OCI-LY1 (cell line): ENCODE measurements at regions not wholly inside any gene's neighbourhood (a gene's known extent, or its start where the extent isn't known, plus 50 kb on each side); places are given as distances from the start of the nearest gene placed in this dataset.

Experiments used
- H2AFZ ChIP-seq: fragments of 200-600 bp; sonication (generic), shearing (Covaris generic); 2 replicates; pipeline ENCODE4 v1.6.0; 2014; ENCODE audit warnings: antibody characterized with exemption, mild to moderate bottlenecking, low read length
- H3F3A ChIP-seq: fragments of 200-600 bp; sonication (generic), shearing (Covaris generic); 2 replicates; pipeline ENCODE4 v1.6.0; 2014; ENCODE audit warnings: mild to moderate bottlenecking, antibody characterized with exemption, low read length, moderate library complexity; ENCODE audit not compliant: insufficient read depth
- H3K27ac ChIP-seq: fragments of 200-600 bp; sonication (generic); 2 replicates; pipeline ENCODE4 v1.5.1; 2014; ENCODE audit warnings: low read length, mixed run types, mild to moderate bottlenecking, low read depth; ENCODE audit not compliant: poor library complexity, severe bottlenecking
- H3K27me3 ChIP-seq: fragments of 200-600 bp; sonication (generic); 2 replicates; pipeline ENCODE4 v1.6.0; 2014; ENCODE audit warnings: antibody characterized with exemption, mild to moderate bottlenecking, low read length, moderate library complexity; ENCODE audit not compliant: insufficient read depth
- H3K36me3 ChIP-seq: fragments of 200-600 bp; sonication (generic); 2 replicates; pipeline ENCODE4 v1.6.1; 2014; ENCODE audit warnings: mild to moderate bottlenecking, antibody characterized with exemption, low read length, moderate library complexity, mixed read lengths; ENCODE audit not compliant: insufficient read depth
- H3K4me1 ChIP-seq: fragments of 200-600 bp; sonication (generic); 2 replicates; pipeline ENCODE4 v1.5.1; 2014; ENCODE audit warnings: mild to moderate bottlenecking, low read length, moderate library complexity; ENCODE audit not compliant: insufficient read depth, severe bottlenecking
- H3K4me2 ChIP-seq: fragments of 200-600 bp; sonication (generic), shearing (Covaris generic); 2 replicates; pipeline ENCODE4 v1.6.1; 2014; ENCODE audit warnings: low read length
- H3K4me3 ChIP-seq: fragments of 200-600 bp; sonication (generic); 2 replicates; pipeline ENCODE4 v1.5.1; 2014; ENCODE audit warnings: low read length, low read depth, mild to moderate bottlenecking, mixed read lengths; ENCODE audit not compliant: poor library complexity, severe bottlenecking
- H3K79me2 ChIP-seq: fragments of 200-600 bp; shearing (Covaris generic); 2 replicates; pipeline ENCODE4 v1.6.1; 2016; ENCODE audit warnings: mixed run types, low read length, mixed read lengths; ENCODE audit not compliant: insufficient read depth
- H3K9ac ChIP-seq: fragments of 200-600 bp; sonication (generic), shearing (Covaris generic); 2 replicates; pipeline ENCODE4 v1.6.1; 2014; ENCODE audit warnings: mild to moderate bottlenecking, low read length, mixed read lengths
- H3K9me2 ChIP-seq: fragments of 200-600 bp; sonication (generic), shearing (Covaris generic); 2 replicates; pipeline ENCODE4 v1.6.1; 2014; ENCODE audit warnings: low read depth, mild to moderate bottlenecking, low read length, mixed read lengths
- H3K9me3 ChIP-seq: fragments of 200-600 bp; shearing (Covaris generic); 2 replicates; pipeline ENCODE4 v1.6.1; 2014; ENCODE audit warnings: low read length, mixed read lengths
- H4K20me1 ChIP-seq: fragments of 200-600 bp; sonication (generic), shearing (Covaris generic); 2 replicates; pipeline ENCODE4 v1.6.0; 2016; ENCODE audit warnings: mild to moderate bottlenecking, low read length; ENCODE audit not compliant: insufficient read depth
- CTCF ChIP-seq: fragments of 200-600 bp; sonication (generic), shearing (Covaris generic); IDR thresholded peaks from 2 replicates; pipeline ENCODE4 v1.5.1; 2017; ENCODE audit warnings: mild to moderate bottlenecking, antibody characterized with exemption, low read length, moderate library complexity, mixed read lengths
- EZH2 ChIP-seq: fragments of 200-600 bp; sonication (generic), shearing (Covaris generic); IDR thresholded peaks from 2 replicates; pipeline ENCODE4 v1.8.0; 2017; ENCODE audit warnings: borderline replicate concordance, mixed run types, mild to moderate bottlenecking, antibody characterized with exemption, low read length, moderate library complexity, mixed read lengths

- Histone ChIP-seq H3F3A (no peaks in the 10 kb centered on the region), H3K27me3 (no peaks in the 10 kb centered on the region), H3K4me1 (no peaks in the 10 kb centered on the region), H3K36me3 (no peaks in the 10 kb centered on the region), H3K27ac (no peak overlapping the region), H3K4me2 (no peak overlapping the region), H2AFZ (no peak overlapping the region), H3K4me3 (no peak overlapping the region), H3K9me3 (no peaks in the 10 kb centered on the region), H3K9me2 (no peaks in the 10 kb centered on the region), H3K9ac (no peak overlapping the region), H4K20me1 (no peaks in the 10 kb centered on the region), H3K79me2 (no peaks in the 10 kb centered on the region)
- TF ChIP-seq EZH2, result no peak
- TF ChIP-seq CTCF, result no peak
Measured at GRCh38 chr3:176321099-176321498, 876.2 kb downstream of the TBL1XR1 start.

GRCh38 chr3:176313426-176313825 is 883.9 kb downstream of the TBL1XR1 start:
- TF ChIP-seq EZH2 (no peak), CTCF (no peak)
- H3K9me2 ChIP-seq, result no peaks in the 10 kb centered on the region
- H3K36me3 ChIP-seq, result no peaks in the 10 kb centered on the region
- H3K4me3 ChIP-seq, result no peak overlapping the region
- H2AFZ ChIP-seq, result no peak overlapping the region
- no peak overlapping the region for H3K4me2 ChIP-seq
- H3K4me1 ChIP-seq, result no peaks in the 10 kb centered on the region
- no peaks in the 10 kb centered on the region for H3K9me3 ChIP-seq
- no peaks in the 10 kb centered on the region for H3F3A ChIP-seq
- H3K9ac ChIP-seq, result no peak overlapping the region
- no peaks in the 10 kb centered on the region for H4K20me1 ChIP-seq
- no peaks in the 10 kb centered on the region for H3K79me2 ChIP-seq
- no peaks in the 10 kb centered on the region for H3K27me3 ChIP-seq
- no peak overlapping the region for H3K27ac ChIP-seq

- Histone ChIP-seq H3K79me2 (no peaks in the 10 kb centered on the region), H3K36me3 (no peaks in the 10 kb centered on the region)
Measured at GRCh38 chr3:176310641-176311040, 886.6 kb downstream of the TBL1XR1 start.

More at GRCh38 chr3:176310641-176311040, 886.6 kb downstream of the TBL1XR1 start:
- TF ChIP-seq EZH2 (no peak), CTCF (no peak)
- Histone ChIP-seq H4K20me1 (no peaks in the 10 kb centered on the region), H3K4me2 (no peak overlapping the region), H3K4me1 (no peaks in the 10 kb centered on the region), H3K9me2 (no peaks in the 10 kb centered on the region), H3F3A (no peaks in the 10 kb centered on the region), H3K9ac (no peak overlapping the region), H2AFZ (no peak overlapping the region), H3K4me3 (no peak overlapping the region), H3K9me3 (no peaks in the 10 kb centered on the region), H3K27ac (no peak overlapping the region), H3K27me3 (no peaks in the 10 kb centered on the region)
